ENCODE measurements at regions not wholly inside any gene's neighbourhood (a gene's known extent, or its start where the extent isn't known, plus 50 kb on each side); places are given as distances from the start of the nearest gene placed in this dataset.

- TF ChIP-seq CTCF (IDR thresholded peaks at IDR 0.05) (no peak), POLR2A (IDR thresholded peaks at IDR 0.05) (no peak)
These were observed 92.3 kb downstream of the PRLHR start for GRCh38 chr10:118503192-118503591.
